OCI-LY7 (cell line): ENCODE measurements at regions not wholly inside any gene's neighbourhood (a gene's known extent, or its start where the extent isn't known, plus 50 kb on each side); places are given as distances from the start of the nearest gene placed in this dataset.

ENCODE experiments used
- BruUV-seq: library from RNA; stranded (reverse); fragments of 400-500 nt; replicated peaks from 2 replicates; lab custom pipeline; 2021; lab: Mats Ljungman, UMichigan
- CTCF ChIA-PET: fragments of 300-600 bp; sonication (Branson Sonifier 250); formaldehyde crosslinking; loops from one replicate; lab custom pipeline; 2022; ENCODE audit warnings: antibody characterized with exemption; ENCODE audit not compliant: unreplicated experiment; lab: Charles Lee
- POLR2A ChIA-PET: fragments of 300-600 bp; sonication (Branson Sonifier 250); formaldehyde crosslinking; loops from one replicate; lab custom pipeline; 2022; ENCODE audit warnings: antibody characterized with exemption; lab: Charles Lee
- DNase-seq: peaks from one replicate; pipeline ENCODE4 v3.0.0-alpha.2; 2015; ENCODE audit warnings: low spot score
- H2AFZ ChIP-seq: fragments of 200-600 bp; sonication (generic), shearing (Covaris generic); 2 replicates; pipeline ENCODE4 v1.6.1; 2014; ENCODE audit warnings: mild to moderate bottlenecking, antibody characterized with exemption, low read length, moderate library complexity
- H3K27ac ChIP-seq: fragments of 200-600 bp; sonication (generic); 2 replicates; pipeline ENCODE4 v1.5.1; 2014; ENCODE audit warnings: mixed run types, low read depth, mild to moderate bottlenecking, moderate library complexity, low read length, inconsistent platforms; ENCODE audit not compliant: poor library complexity, severe bottlenecking
- H3K36me3 ChIP-seq: fragments of 200-600 bp; sonication (generic); 2 replicates; pipeline ENCODE4 v1.6.1; 2014; ENCODE audit warnings: mild to moderate bottlenecking, antibody characterized with exemption, low read length, moderate library complexity, mixed read lengths; ENCODE audit not compliant: insufficient read depth
- H3K4me1 ChIP-seq: fragments of 200-600 bp; sonication (generic); 2 replicates; pipeline ENCODE4 v1.5.1; 2014; ENCODE audit warnings: mild to moderate bottlenecking, low read length; ENCODE audit not compliant: insufficient read depth, poor library complexity, severe bottlenecking
- H3K4me2 ChIP-seq: fragments of 200-600 bp; sonication (generic); 2 replicates; pipeline ENCODE4 v1.6.1; 2014; ENCODE audit warnings: mild to moderate bottlenecking, low read length
- H3K4me3 ChIP-seq: fragments of 200-600 bp; sonication (generic); 2 replicates; pipeline ENCODE4 v1.5.1; 2014; ENCODE audit warnings: mild to moderate bottlenecking, low read depth, low read length; ENCODE audit not compliant: poor library complexity, severe bottlenecking
- H3K79me2 ChIP-seq: fragments of 200-600 bp; sonication (generic); 2 replicates; pipeline ENCODE4 v1.6.1; 2016; ENCODE audit warnings: low read depth, mild to moderate bottlenecking, low read length, moderate library complexity, mixed read lengths; ENCODE audit not compliant: insufficient read depth
- H3K9me2 ChIP-seq: fragments of 200-600 bp; sonication (generic); 2 replicates; pipeline ENCODE4 v1.6.1; 2016; ENCODE audit warnings: mild to moderate bottlenecking, low read length, mixed read lengths; ENCODE audit not compliant: insufficient read depth
- H3K9me3 ChIP-seq: fragments of 200-600 bp; sonication (generic); 2 replicates; pipeline ENCODE4 v1.6.1; 2014; ENCODE audit warnings: mild to moderate bottlenecking, mixed run types, low read length, mixed read lengths
- H4K20me1 ChIP-seq: fragments of 200-600 bp; sonication (generic); 2 replicates; pipeline ENCODE4 v1.6.1; 2014; ENCODE audit warnings: mild to moderate bottlenecking, antibody characterized with exemption, low read length, moderate library complexity, mixed read lengths; ENCODE audit not compliant: insufficient read depth
- EZH2phosphoT487 ChIP-seq: fragments of 200-600 bp; sonication (generic); IDR thresholded peaks from 2 replicates; pipeline ENCODE4 v1.6.1; 2018; ENCODE audit warnings: low read depth, borderline replicate concordance, mild to moderate bottlenecking, mixed run types, antibody characterized with exemption, low read length, moderate library complexity, mixed read lengths
- intact Hi-C: fragments of 100-400 bp; cut with micrococcal nuclease; formaldehyde crosslinking; loops from one replicate; pipeline ENCODE4 v1.10.0; 2022; ENCODE audit not compliant: unreplicated experiment
- TF ChIP-seq, protein P1 (sequence below): fragments of 200-600 bp; sonication (generic); conservative IDR thresholded peaks from 2 replicates; pipeline ENCODE4 v1.5.1; 2014; ENCODE audit warnings: mild to moderate bottlenecking, antibody characterized with exemption, low read length, moderate library complexity, mixed read lengths

- no peaks in the 10 kb centered on the region for H3K4me1 ChIP-seq
- no peaks in the 10 kb centered on the region for H3K79me2 ChIP-seq
- TF ChIP-seq EZH2phosphoT487 = no peak
- TF ChIP-seq, protein P1, sequence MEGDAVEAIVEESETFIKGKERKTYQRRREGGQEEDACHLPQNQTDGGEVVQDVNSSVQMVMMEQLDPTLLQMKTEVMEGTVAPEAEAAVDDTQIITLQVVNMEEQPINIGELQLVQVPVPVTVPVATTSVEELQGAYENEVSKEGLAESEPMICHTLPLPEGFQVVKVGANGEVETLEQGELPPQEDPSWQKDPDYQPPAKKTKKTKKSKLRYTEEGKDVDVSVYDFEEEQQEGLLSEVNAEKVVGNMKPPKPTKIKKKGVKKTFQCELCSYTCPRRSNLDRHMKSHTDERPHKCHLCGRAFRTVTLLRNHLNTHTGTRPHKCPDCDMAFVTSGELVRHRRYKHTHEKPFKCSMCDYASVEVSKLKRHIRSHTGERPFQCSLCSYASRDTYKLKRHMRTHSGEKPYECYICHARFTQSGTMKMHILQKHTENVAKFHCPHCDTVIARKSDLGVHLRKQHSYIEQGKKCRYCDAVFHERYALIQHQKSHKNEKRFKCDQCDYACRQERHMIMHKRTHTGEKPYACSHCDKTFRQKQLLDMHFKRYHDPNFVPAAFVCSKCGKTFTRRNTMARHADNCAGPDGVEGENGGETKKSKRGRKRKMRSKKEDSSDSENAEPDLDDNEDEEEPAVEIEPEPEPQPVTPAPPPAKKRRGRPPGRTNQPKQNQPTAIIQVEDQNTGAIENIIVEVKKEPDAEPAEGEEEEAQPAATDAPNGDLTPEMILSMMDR = no peak
- ChIA-PET CTCF (no interaction called here), POLR2A (no interaction called here)
- no peak overlapping the region for H2AFZ ChIP-seq
- DNase-seq = no peak
- no peaks in the 10 kb centered on the region for H3K9me3 ChIP-seq
- no peak overlapping the region for H3K4me2 ChIP-seq
- H3K4me3 ChIP-seq = no peak overlapping the region
- intact Hi-C loops = no loop called here
- no peak overlapping the region for H3K27ac ChIP-seq
- no peaks in the 10 kb centered on the region for H3K9me2 ChIP-seq
- H4K20me1 ChIP-seq = no peaks in the 10 kb centered on the region
- H3K36me3 ChIP-seq = no peaks in the 10 kb centered on the region
- BruUV-seq = no TSS peak
Measured at GRCh38 chr2:5253263-5253662, 438.9 kb upstream of the SOX11 start.

DNA sequence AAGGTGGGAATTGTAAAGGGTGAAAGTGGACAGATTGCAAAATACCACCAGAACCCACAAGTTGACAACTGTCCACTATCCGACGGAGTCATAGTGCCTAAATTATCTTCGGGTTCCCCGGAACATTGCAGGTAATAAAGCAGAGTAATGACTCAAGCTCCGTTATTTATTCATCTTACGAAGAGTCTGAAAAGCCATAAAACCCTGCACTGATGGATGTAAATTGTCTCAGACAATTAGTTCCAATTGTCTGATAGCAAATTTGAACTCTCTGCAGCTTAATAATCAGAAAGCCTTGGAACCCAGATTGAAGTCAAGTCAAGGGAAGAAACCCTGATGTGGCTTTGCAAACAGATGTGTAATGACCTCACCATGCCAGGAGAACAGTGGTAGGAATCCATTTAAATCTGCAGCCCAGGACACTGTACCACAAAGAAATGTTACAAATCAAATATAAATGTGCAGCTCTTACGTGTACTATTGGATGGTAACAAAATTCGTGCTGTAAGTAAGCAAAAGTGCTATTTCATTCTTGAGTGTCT, 437.3 kb upstream of the SOX11 start:
- no peak overlapping the region for H3K4me3 ChIP-seq
- no peaks in the 10 kb centered on the region for H3K9me2 ChIP-seq
- no peak overlapping the region for H2AFZ ChIP-seq
- H3K4me2 ChIP-seq = no peak overlapping the region
- intact Hi-C loops = no loop called here
- H3K4me1 ChIP-seq = no peaks in the 10 kb centered on the region
- H3K36me3 ChIP-seq = no peaks in the 10 kb centered on the region
- POLR2A ChIA-PET = no interaction called here
- CTCF ChIA-PET = no interaction called here
- no peak for DNase-seq
- H4K20me1 ChIP-seq = no peaks in the 10 kb centered on the region
- no peaks in the 10 kb centered on the region for H3K79me2 ChIP-seq
- TF ChIP-seq, protein P1 = no peak
- no peak for TF ChIP-seq EZH2phosphoT487
- H3K27ac ChIP-seq = no peak overlapping the region
- no TSS peak for BruUV-seq
- no peaks in the 10 kb centered on the region for H3K9me3 ChIP-seq

GRCh38 chr2:5263291-5263690, 428.9 kb upstream of the SOX11 start:
- Histone ChIP-seq H3K27ac (no peak overlapping the region), H3K36me3 (no peaks in the 10 kb centered on the region), H4K20me1 (no peaks in the 10 kb centered on the region), H3K9me2 (no peaks in the 10 kb centered on the region), H3K9me3 (no peaks in the 10 kb centered on the region), H3K79me2 (no peaks in the 10 kb centered on the region), H3K4me3 (no peak overlapping the region), H3K4me2 (no peak overlapping the region), H3K4me1 (no peaks in the 10 kb centered on the region), H2AFZ (no peak overlapping the region)
- intact Hi-C loops = no loop called here
- BruUV-seq = no TSS peak
- DNase-seq = no peak
- ChIA-PET POLR2A (no interaction called here), CTCF (no interaction called here)
- TF ChIP-seq, protein P1 = no peak
- TF ChIP-seq EZH2phosphoT487 = no peak
